ENCODE measurements at regions not wholly inside any gene's neighbourhood (a gene's known extent, or its start where the extent isn't known, plus 50 kb on each side); places are given as distances from the start of the nearest gene placed in this dataset.

GRCh38 chr11:104694259-104695064 is 203.8 kb downstream of the CASP12 start:
- TF ChIP-seq GATA2 (IDR thresholded peaks at IDR 0.05; ENCODE audit: low read depth, low read length) = no peak
- TF ChIP-seq GATA3 (IDR thresholded peaks at IDR 0.05; ENCODE audit: low read depth, low read length) = no peak
